GM21576 (cell line): ENCODE measurements at regions not wholly inside any gene's neighbourhood (a gene's known extent, or its start where the extent isn't known, plus 50 kb on each side); places are given as distances from the start of the nearest gene placed in this dataset.
"Not testable (repeated sequence)": the region's sequence is repeated elsewhere in the genome, so short reads cannot be mapped to it uniquely, and the experiment has no call there.

Experiments
- ATAC-seq: cut with Tn5 transposase; IDR thresholded peaks from one replicate; pipeline ENCODE4 v1.9.1; 2021; ENCODE audit warnings: mild to moderate bottlenecking, moderate library complexity; ENCODE audit not compliant: unreplicated experiment

- no peak for ATAC-seq
Observed at GRCh38 chrX:40418813-40419195, 162.0 kb upstream of the ATP6AP2 start.

GRCh38 chrX:40418146-40418812 lies 162.5 kb upstream of the ATP6AP2 start:
- no peak for ATAC-seq

GRCh38 chrX:40415675-40416074 lies 165.1 kb upstream of the ATP6AP2 start:
- ATAC-seq = no peak

- ATAC-seq = no peak
Observed at GRCh38 chrX:40414335-40414734, 166.4 kb upstream of the ATP6AP2 start.

GRCh38 chrX:40411340-40412111 lies 169.2 kb upstream of the ATP6AP2 start:
- no peak for ATAC-seq

DNA sequence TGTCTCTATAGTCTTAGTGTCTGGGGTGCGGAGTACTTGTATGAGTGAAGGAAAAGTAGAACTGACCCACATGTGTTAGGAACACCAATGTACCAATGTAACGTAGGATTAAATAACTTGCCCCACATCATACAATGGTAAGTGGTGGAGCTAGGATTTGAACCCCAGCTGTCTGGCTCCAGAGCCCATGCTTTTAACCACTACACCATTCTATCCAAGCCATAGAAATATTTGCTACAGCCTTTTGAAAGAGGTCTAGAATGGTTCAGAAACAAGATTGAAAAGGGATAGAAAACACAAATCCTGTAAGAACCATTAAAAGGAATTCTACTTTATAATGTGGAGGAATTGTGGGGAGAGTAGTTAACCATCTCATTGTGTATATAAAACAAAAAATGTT lies 169.9 kb upstream of the ATP6AP2 start:
- no peak for ATAC-seq

DNA sequence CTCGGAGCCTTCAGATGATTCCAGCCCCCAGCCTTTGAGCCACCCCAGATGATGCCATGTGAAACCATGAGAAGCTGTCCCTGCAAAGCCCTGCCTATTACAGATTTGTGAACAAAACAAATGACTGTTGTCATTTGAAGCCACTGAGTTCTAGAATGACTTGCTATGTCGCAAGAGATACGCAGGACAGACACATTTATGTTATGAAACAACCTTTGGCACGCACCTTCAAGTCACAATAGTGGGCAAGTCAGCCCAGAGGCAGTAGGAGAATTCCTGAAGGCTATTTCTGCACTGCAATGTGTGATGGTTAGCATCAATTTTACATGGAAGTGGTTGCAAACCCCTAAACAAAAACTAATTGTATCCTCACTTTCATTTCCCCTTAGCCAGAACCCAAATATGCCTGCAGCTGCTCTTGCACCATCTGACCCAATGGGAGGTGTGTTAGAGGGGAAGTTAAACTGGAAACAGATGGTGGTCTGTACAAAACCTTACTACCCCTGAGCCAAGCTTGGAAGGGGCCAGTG lies 174.4 kb upstream of the ATP6AP2 start:
- ATAC-seq = no peak

DNA sequence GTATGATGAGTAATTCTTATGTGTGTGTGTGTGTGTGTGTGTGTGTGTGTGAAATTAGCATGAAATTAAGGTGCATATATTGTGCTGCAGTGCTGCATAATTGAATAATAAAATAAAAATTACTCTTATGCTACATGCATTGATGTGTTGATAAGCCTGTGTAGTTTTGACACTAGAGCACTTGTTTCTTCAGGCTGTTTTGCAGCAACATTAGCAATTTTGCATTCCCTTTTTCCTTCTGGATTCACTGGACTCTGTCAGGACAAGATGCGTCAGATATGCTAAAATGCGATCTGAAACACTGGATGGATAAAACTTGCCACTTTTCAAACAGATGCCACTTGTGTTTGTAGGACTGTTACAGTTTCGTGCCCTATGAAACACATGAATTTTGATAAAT lies 175.4 kb upstream of the ATP6AP2 start:
- no peak for ATAC-seq

DNA sequence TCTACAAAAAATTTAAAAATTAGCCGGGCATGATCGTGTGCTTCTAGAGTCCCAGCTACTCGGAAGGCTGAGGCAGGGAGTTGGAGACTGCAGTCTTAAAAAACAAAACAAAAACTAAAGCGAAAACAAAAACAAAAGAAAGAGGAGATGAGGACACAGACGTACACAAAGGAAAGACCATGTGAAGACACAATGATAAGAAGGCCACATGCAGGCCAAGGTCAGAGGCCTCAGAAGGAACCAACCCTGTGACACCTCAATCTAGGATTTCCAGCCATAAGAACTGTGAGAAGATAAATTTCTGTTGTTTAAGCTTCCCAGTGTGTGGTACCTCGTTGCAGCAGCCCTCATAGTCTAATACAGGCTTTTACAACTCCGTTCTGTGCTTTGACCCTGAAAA lies 177.0 kb upstream of the ATP6AP2 start:
- no peak for ATAC-seq

DNA sequence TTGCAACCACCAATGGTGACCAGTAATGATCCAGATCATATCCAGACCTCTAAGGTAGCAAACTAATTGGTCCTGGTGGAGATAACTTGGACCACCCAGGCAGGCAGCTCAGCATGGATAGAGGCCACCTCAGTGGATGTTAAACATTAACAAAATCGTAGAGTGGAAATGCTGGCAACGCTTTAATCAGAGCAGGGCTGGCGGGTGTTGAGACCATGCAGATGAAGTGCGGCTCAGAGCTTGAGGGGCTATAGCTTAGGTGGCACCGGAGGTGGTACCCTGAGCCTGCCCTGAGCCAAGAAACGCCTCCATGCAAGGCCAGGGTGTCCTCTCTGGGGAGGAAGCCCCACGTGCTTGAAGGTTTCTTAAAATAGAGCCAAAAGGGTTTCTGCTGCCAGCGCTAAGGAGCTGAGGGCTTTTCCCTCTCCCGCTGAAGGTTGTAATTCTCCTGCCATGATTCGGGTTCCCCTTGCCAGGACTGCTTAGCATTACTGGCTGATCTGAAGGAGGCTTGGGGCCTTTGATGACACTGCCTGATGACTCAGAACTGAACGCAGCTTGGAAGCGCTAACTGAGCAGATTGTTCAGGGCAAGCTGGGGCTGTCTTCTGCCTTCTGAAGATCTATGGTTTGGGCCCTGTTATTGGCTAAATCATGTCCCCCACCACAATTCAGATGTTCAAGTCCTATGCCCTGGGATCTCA lies 177.8 kb upstream of the ATP6AP2 start:
- ATAC-seq = no peak

DNA sequence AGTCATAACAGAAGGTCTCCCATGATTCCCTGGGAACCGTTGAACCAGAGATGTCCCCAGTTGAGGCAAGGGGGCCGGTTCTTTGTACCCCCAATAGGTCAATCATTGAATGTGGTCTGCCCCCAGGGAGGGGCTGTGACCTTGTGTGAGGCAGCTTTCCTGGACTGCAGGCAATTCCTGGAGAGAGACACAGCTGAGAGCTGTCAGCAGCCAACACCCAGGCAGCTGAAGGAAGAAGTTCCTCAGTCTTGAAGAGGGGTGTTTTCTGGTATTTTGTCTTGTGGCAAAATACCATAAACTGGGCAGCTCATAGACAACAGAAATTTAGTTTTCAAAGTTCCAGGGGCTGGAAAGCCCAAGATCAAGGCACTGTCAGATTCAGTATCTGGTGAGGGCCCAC lies 185.7 kb upstream of the ATP6AP2 start:
- ATAC-seq = no peak

GRCh38 chrX:40394302-40394701 lies 186.5 kb upstream of the ATP6AP2 start:
- ATAC-seq = no peak

DNA sequence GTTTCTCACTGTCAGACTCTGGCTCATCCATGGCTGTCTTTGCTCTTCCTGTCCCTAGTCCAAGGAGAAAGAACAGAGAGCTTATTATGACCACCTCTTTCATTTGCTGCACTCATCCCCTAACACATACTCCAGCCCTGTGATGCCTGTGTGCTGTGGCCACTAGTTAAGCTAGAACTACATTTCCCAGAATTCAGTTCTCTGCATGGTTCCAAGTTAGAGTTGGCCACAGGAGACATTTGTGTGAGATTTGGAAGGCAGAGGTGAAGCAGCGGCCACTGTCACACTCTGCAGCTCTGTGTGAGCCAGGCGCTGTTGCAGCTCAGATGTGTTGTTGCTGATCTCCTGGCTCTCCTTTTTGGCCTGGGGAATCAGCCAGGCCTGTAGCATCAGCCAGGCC lies 188.2 kb upstream of the ATP6AP2 start:
- no peak for ATAC-seq

DNA sequence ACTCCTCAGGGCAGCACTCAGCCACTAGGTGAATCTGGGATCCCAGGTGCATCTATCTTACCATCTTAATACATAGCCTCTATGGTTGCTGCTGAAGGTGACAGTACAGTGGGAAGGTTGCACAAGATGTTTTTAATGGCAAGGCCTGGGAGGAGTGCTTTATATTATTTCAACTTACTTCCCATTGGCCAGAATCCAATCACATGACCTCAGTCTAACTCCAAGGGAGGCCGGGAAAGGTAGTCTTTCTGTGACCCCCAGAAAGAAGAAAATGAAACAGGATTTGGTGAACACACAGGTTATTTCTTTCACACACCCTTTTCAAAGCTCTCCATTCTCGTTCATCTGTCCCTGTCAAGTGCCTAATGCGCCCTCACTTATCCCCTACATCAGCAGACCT lies 189.1 kb upstream of the ATP6AP2 start:
- ATAC-seq = no peak

- ATAC-seq = no peak
Observed at GRCh38 chrX:40389555-40389954, 191.2 kb upstream of the ATP6AP2 start.

- no peak for ATAC-seq
Observed at GRCh38 chrX:40388441-40388840, 192.3 kb upstream of the ATP6AP2 start.

DNA sequence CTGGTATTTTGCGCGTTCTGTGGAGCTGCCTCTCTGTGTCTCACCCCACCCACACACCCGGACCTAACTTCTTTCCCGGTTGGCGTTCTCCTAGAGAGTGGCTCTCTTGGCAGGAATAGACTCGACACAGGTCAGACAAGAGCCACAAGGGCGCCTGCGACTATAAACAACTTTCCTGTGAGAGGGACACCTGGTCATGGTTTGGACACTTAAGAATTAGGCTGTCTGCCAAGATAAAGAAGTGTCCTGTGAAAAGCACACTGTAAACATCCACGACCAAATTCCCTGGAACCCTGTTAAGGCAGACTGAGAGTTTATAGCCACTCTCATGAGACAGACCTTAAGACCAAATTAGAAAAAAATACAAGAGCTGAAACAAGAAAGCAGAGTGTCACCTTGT lies 192.9 kb upstream of the ATP6AP2 start:
- not testable (repeated sequence) for ATAC-seq

DNA sequence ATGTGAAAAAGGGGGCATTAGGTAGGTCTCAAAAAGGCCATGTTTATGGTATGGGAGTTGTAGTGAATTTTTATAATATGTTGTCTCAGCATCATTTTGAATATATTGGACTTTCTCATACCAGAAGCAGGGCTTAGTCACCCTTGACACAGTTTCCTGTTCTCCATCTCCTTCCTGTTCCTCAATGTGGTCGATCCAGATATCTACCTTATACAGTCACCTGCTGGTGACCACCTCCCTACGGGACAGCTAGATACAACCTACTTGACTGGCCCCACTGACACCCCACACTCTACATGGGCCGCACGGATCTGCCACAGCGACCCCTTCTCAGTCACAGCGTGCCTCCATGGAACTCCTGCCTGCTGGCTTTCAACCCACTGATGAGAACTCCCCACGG lies 193.5 kb upstream of the ATP6AP2 start:
- not testable (repeated sequence) for ATAC-seq

- no peak for ATAC-seq
Observed at GRCh38 chrX:40385682-40386081, 195.1 kb upstream of the ATP6AP2 start.

DNA sequence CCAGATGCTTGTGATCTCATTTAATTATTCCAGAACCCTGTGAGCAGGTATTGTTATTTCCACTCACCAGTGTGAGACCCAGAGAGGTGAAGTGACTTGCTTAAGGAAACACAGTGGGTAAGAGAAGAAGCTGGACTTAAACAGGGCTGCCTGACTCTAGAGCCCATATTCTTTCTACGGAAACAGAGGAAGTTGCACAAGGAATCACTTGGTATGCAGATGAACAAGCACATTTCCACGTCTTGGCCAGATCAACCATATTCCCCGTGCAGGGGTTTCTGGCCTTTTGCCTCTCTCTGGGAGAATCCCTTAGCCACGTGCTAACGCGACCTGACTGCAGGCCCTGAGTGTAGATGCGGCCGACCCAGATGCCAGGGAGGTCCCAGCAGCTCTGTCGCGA lies 195.5 kb upstream of the ATP6AP2 start:
- ATAC-seq = no peak

- ATAC-seq = no peak
Observed at GRCh38 chrX:40383969-40384368, 196.8 kb upstream of the ATP6AP2 start.

- no peak for ATAC-seq
Observed at GRCh38 chrX:40383360-40383759, 197.4 kb upstream of the ATP6AP2 start.
